Activated T-helper 2 cell treated with anti-CD3 and anti-CD28 coated beads, Interferon-gamma antibody, Interleukin-2, Interleukin-4, amounts not matched to agents 10 μg/mL and 5 μg/mL and 100 μg/mL, durations not matched to agents 14 hours and 24 hours and 36 hours (primary cell): ENCODE measurements at regions not wholly inside any gene's neighbourhood (a gene's known extent, or its start where the extent isn't known, plus 50 kb on each side); places are given as distances from the start of the nearest gene placed in this dataset.
"Not testable (repeated sequence)": the region's sequence is repeated elsewhere in the genome, so short reads cannot be mapped to it uniquely, and the experiment has no call there.

Source experiments
- DNase-seq: peaks from one replicate; pipeline ENCODE4 v3.0.0; 2021; ENCODE audit warnings: low spot score
- H3K27ac Mint-ChIP-seq: one replicate; pipeline ENCODE4 v1.8.0; 2021; ENCODE audit warnings: mixed read lengths
- H3K27me3 Mint-ChIP-seq: one replicate; pipeline ENCODE4 v1.8.0; 2021; ENCODE audit warnings: low read depth, mixed read lengths
- H3K36me3 Mint-ChIP-seq: one replicate; pipeline ENCODE4 v1.8.0; 2021; ENCODE audit warnings: low read depth, mixed read lengths
- H3K4me1 Mint-ChIP-seq: one replicate; pipeline ENCODE4 v1.8.0; 2021; ENCODE audit warnings: low read depth, mixed read lengths
- H3K4me3 Mint-ChIP-seq: one replicate; pipeline ENCODE4 v1.8.0; 2021; ENCODE audit warnings: low read depth, mild to moderate bottlenecking, moderate library complexity, mixed read lengths
- H3K9me3 Mint-ChIP-seq: one replicate; pipeline ENCODE4 v1.8.0; 2021; ENCODE audit warnings: mixed read lengths
- intact Hi-C: fragments of 100-400 bp; cut with micrococcal nuclease; formaldehyde crosslinking; loops from one replicate; pipeline ENCODE4 v1.15.1; 2023

- no peak overlapping the region for H3K4me3 Mint-ChIP-seq
- intact Hi-C loops: no loop called here
- no peaks in the 10 kb centered on the region for H3K4me1 Mint-ChIP-seq
- H3K27ac Mint-ChIP-seq: no peak overlapping the region
- H3K9me3 Mint-ChIP-seq: peaks cover 24% of the 10 kb centered on the region
- no peaks in the 10 kb centered on the region for H3K36me3 Mint-ChIP-seq
- no peaks in the 10 kb centered on the region for H3K27me3 Mint-ChIP-seq
- no peak for DNase-seq
These were observed 2030.4 kb downstream of the EFNA5 start for GRCh38 chr5:105640328-105640727.

- no peaks in the 10 kb centered on the region for H3K36me3 Mint-ChIP-seq
- no peak for DNase-seq
- H3K27ac Mint-ChIP-seq: no peak overlapping the region
- H3K27me3 Mint-ChIP-seq: no peaks in the 10 kb centered on the region
- H3K4me1 Mint-ChIP-seq: no peaks in the 10 kb centered on the region
- H3K9me3 Mint-ChIP-seq: peaks cover 21% of the 10 kb centered on the region
- intact Hi-C loops: no loop called here
- no peak overlapping the region for H3K4me3 Mint-ChIP-seq
These were observed 2031.2 kb downstream of the EFNA5 start for GRCh38 chr5:105639511-105639910.

DNA sequence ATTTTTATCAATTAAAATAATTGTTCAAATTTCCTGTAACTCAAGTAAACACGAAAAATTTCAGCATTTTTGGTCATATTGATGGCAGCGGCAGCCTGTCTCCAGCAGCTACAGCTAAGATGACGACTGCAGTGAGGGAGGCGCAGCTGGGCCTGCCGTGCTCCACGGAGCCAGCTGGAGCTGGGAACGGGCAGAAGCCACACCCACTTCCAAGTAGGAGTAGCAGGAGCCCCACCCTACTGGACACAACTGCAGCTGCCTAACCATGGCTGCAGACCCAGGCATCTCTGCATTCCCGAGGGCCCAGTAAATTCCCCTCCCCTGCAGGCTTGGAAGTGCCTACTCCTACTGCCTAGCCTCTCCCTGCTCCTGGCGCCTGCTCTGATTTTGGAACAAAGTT, 2031.7 kb downstream of the EFNA5 start:
- H3K4me3 Mint-ChIP-seq: no peak overlapping the region

GRCh38 chr5:105638437-105638836, 2032.3 kb downstream of the EFNA5 start:
- H3K36me3 Mint-ChIP-seq: no peaks in the 10 kb centered on the region
- no peak for DNase-seq
- H3K4me3 Mint-ChIP-seq: no peak overlapping the region
- intact Hi-C loops: no loop called here
- peaks cover 13% of the 10 kb centered on the region for H3K9me3 Mint-ChIP-seq
- no peaks in the 10 kb centered on the region for H3K4me1 Mint-ChIP-seq
- no peaks in the 10 kb centered on the region for H3K27me3 Mint-ChIP-seq
- H3K27ac Mint-ChIP-seq: no peak overlapping the region

More for the DNA sequence above, 2031.7 kb downstream of the EFNA5 start:
- H3K36me3 Mint-ChIP-seq: no peaks in the 10 kb centered on the region
- H3K4me1 Mint-ChIP-seq: no peaks in the 10 kb centered on the region
- no peak overlapping the region for H3K27ac Mint-ChIP-seq
- no peaks in the 10 kb centered on the region for H3K27me3 Mint-ChIP-seq
- DNase-seq: no peak
- intact Hi-C loops: no loop called here
- peaks cover 16% of the 10 kb centered on the region for H3K9me3 Mint-ChIP-seq

DNA sequence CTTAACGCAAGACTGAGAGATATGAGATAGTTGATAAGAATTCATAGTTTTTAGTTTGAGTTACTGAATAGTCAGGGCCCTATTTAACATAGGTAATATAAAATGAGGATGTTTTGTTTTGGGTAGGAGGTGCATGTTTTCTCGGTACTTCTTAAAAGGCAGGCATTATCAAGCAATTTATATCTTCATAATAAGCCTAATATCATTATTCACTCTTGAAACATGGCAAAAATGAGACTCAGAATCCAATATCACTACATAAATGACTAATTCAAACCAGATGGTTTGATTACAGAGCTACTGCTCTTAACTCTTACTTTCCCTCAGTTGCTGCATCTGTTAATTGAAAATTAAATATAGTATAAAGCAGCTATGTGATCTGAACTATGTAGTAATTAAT, 2038.7 kb downstream of the EFNA5 start:
- H3K27me3 Mint-ChIP-seq: no peaks in the 10 kb centered on the region
- peaks cover 16% of the 10 kb centered on the region for H3K9me3 Mint-ChIP-seq
- no peaks in the 10 kb centered on the region for H3K36me3 Mint-ChIP-seq
- no peaks in the 10 kb centered on the region for H3K4me1 Mint-ChIP-seq
- no peak overlapping the region for H3K27ac Mint-ChIP-seq
- H3K4me3 Mint-ChIP-seq: no peak overlapping the region
- no peak for DNase-seq
- intact Hi-C loops: no loop called here

GRCh38 chr5:105630803-105631202, 2039.9 kb downstream of the EFNA5 start:
- Mint-ChIP-seq H3K27me3 (no peaks in the 10 kb centered on the region), H3K4me1 (no peaks in the 10 kb centered on the region), H3K4me3 (no peak overlapping the region), H3K27ac (no peak overlapping the region), H3K9me3 (peaks cover 17% of the 10 kb centered on the region), H3K36me3 (no peaks in the 10 kb centered on the region)
- DNase-seq: no peak
- intact Hi-C loops: no loop called here

GRCh38 chr5:105619725-105620124, 2051.0 kb downstream of the EFNA5 start:
- H3K27me3 Mint-ChIP-seq: no peaks in the 10 kb centered on the region
- H3K36me3 Mint-ChIP-seq: no peaks in the 10 kb centered on the region
- H3K27ac Mint-ChIP-seq: no peak overlapping the region

DNA sequence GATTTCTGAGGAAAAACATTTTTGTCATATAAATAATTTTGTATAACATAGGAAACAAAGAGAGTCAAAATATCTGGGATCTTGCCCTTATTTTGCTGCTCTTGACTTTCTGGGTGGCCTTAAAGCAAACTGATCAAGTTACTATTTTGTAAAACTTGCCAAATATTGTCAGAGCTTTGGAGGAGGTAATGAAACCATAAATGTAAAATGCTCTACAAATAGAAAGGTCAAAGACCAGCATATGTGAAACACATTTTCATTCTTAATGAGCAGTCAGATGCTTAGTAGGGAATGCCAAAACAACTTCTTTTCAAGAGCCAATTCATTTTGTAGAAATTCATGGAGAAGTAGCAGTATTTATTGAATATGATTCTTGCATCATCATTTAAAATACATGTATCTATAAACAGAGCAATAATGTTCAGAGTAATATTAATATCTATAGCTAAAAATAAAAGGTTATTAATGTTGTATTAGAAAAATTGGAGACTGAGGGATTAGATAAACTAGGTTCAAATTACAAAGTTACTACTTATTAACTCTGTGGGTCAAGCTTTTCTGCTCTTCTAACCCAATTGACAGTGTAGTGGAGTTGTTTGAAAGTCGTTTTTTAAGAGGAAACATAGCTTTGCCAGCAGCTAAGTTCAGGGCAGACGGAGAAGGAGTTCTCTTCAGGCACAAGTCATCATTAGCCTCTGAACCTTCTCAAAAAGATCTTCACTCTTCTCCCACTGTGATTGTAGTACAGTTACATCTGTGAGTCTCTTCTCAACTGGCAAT, 2053.1 kb downstream of the EFNA5 start:
- Mint-ChIP-seq H3K9me3 (peaks cover 13% of the 10 kb centered on the region), H3K27me3 (no peaks in the 10 kb centered on the region), H3K4me1 (no peaks in the 10 kb centered on the region), H3K27ac (no peak overlapping the region), H3K36me3 (no peaks in the 10 kb centered on the region), H3K4me3 (no peak overlapping the region)
- intact Hi-C loops: no loop called here
- DNase-seq: no peak

More at GRCh38 chr5:105619725-105620124, 2051.0 kb downstream of the EFNA5 start:
- H3K9me3 Mint-ChIP-seq: peaks cover 14% of the 10 kb centered on the region
- H3K4me3 Mint-ChIP-seq: no peak overlapping the region
- intact Hi-C loops: no loop called here
- H3K4me1 Mint-ChIP-seq: no peaks in the 10 kb centered on the region
- no peak for DNase-seq

DNA sequence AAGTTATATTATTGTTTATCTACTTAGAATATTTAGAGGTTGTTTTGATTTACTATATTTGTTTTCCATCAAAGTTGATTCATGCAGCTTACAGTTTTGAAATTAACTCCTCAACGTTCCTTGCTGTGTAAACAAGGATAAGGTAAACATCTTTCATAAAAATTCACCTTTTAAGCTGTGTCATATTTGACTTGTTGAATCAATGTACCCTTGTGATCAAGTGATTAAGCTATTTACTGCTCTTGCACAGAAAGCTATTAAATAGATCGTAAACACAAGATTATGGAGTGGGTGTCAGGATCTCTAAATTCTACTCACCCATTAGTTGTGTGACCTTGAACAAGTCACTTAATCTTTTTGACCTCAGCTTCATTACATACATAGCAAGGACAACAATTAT, 2054.0 kb upstream of the NUDT12 start:
- Mint-ChIP-seq H3K4me1 (no peaks in the 10 kb centered on the region), H3K4me3 (no peak overlapping the region), H3K36me3 (no peaks in the 10 kb centered on the region), H3K27me3 (no peaks in the 10 kb centered on the region), H3K27ac (no peak overlapping the region), H3K9me3 (peaks cover 5% of the 10 kb centered on the region)
- intact Hi-C loops: no loop called here
- no peak for DNase-seq

- intact Hi-C loops: not testable (repeated sequence)
- H3K9me3 Mint-ChIP-seq: peaks cover 49% of the 10 kb centered on the region
These were observed 2039.8 kb upstream of the NUDT12 start for GRCh38 chr5:105602406-105602805.

DNA sequence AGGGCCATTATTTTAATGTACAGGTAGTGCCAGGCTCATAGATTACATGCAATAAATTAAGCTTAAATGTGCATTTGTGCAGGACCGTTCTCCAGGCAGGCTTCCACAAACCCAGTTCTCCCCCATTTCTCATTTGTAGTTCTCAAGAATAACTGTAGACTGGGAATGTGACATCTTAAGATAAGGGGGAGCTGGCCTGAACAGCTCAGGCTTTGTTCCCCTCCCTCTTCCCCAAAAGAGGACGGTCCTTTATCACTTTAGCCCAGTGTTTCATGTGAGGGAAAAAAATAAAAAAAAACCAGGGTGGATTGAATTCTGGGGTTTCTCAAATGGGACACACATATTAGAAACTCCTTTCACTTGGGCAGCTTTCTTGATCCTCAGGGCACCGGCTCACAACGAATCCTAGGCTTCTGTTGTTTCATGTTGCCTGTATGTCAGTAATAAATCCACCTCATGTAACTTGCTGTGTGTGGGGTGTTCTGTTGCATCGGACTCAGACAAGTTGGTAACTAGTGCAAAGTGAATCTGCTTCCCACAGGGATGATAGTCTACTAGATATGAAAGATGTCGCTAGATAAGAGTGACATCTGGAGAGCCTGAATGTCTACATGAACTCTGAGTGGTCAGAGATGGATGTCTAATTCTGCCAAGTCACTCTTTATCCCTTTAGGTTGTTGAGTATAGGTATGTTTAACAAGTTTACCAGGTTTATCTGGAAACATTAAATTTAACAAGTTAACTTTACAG, 2030.6 kb upstream of the NUDT12 start:
- no peaks in the 10 kb centered on the region for H3K36me3 Mint-ChIP-seq
- intact Hi-C loops: no loop called here

More at GRCh38 chr5:105602406-105602805, 2039.8 kb upstream of the NUDT12 start:
- not testable (repeated sequence) for H3K36me3 Mint-ChIP-seq, H3K4me1 Mint-ChIP-seq, H3K27me3 Mint-ChIP-seq, DNase-seq, H3K27ac Mint-ChIP-seq, H3K4me3 Mint-ChIP-seq

DNA sequence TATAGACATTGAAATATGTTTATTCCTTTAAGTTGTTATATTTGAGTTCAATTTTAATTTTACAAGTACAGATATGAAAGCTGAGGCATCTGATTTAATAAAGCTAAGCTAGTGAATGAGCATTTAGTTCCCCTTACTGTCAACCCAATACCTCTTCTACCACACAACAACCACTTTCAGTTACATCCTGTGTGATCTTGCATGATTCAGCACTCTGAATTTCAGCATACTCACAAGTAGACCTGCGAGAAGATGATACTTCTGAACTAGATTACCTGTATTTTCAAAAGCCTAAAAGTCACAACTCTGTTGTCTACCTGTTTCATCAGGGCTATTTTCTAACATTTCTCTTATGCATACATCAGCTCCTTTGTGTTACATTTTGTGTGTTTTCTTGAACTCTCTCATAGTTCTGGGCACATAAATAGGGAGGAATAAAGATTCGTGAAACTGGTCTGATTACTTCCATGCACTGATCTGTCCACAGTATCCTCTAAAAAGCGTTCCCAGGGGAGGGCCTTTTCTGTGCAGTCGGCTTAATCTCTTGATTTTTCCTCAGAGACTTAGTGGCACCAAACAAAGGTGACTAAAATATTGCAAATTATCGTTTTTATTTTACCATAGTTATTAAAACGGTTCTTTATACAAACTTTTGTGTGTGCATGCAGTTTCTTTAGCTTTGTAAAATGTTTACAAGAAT, 2025.5 kb upstream of the NUDT12 start:
- H3K9me3 Mint-ChIP-seq: peaks cover 35% of the 10 kb centered on the region
- H3K27ac Mint-ChIP-seq: no peak overlapping the region
- intact Hi-C loops: no loop called here
- no peaks in the 10 kb centered on the region for H3K4me1 Mint-ChIP-seq
- H3K4me3 Mint-ChIP-seq: no peak overlapping the region
- no peak for DNase-seq
- H3K36me3 Mint-ChIP-seq: no peaks in the 10 kb centered on the region
- no peaks in the 10 kb centered on the region for H3K27me3 Mint-ChIP-seq

More for the DNA sequence above, 2030.6 kb upstream of the NUDT12 start:
- Mint-ChIP-seq H3K4me3 (no peak overlapping the region), H3K27me3 (no peaks in the 10 kb centered on the region), H3K27ac (no peak overlapping the region), H3K9me3 (peaks cover 21% of the 10 kb centered on the region), H3K4me1 (no peaks in the 10 kb centered on the region)
- DNase-seq: no peak
